Adrenal gland (tissue), 9 donors: ENCODE measurements at regions not wholly inside any gene's neighbourhood (a gene's known extent, or its start where the extent isn't known, plus 50 kb on each side); places are given as distances from the start of the nearest gene placed in this dataset.

ENCODE experiments used
- DNase-seq, 7 donors: peaks; one replicate each; pipeline ENCODE4 v3.0.0-alpha.2; 2019 to 2020
- H3K27ac ChIP-seq, 5 donors: fragments of 200-600 bp; sonication (generic) in 4 of 5; 1 replicate in 3 of 5; 2 replicates in 2 of 5; pipeline versions ENCODE4 v1.5.1 to v1.8.0; 2016 to 2020; ENCODE audit warnings: mild to moderate bottlenecking in 1 of 5
- H3K27me3 ChIP-seq: fragments of 200-600 bp; 2 replicates; pipeline ENCODE4 v1.8.0; 2021
- H3K36me3 ChIP-seq, 2 donors: fragments of 200-600 bp; replicated peaks in 1 of 2; 1 replicate in 1 of 2; 2 replicates in 1 of 2; pipeline versions ENCODE4 v1.5.1 to v1.8.0; 2018 to 2022
- H3K4me1 ChIP-seq, 2 donors: fragments of 200-600 bp; replicated peaks in 1 of 2; 1 replicate in 1 of 2; 2 replicates in 1 of 2; pipeline versions ENCODE4 v1.5.1 to v1.8.0; 2018 to 2021
- H3K4me3 ChIP-seq, 4 donors: fragments of 200-600 bp; sonication (generic) in 3 of 4; one replicate each; pipeline ENCODE4 v1.5.1; 2016 to 2018
- H3K9me3 ChIP-seq, 3 donors: fragments of 200-600 bp; sonication (generic) in 1 of 3; replicated peaks in 1 of 3; 1 replicate in 2 of 3; 2 replicates in 1 of 3; pipeline versions ENCODE4 v1.5.1 to v1.8.0; 2016 to 2021
- POLR2A ChIP-seq, 2 donors: fragments of 450-650 bp; IDR thresholded peaks; one replicate each; pipeline ENCODE4 v1.6.1; 2017; ENCODE audit warnings: antibody characterized with exemption in 2 of 2, mild to moderate bottlenecking in 2 of 2, moderate library complexity in 1 of 2
- WGBS, 4 donors: extraction: QIAGEN DNeasy Blood & Tissue Kit in 2 of 4; methylation state at CpG; one replicate each; pipeline versions ENCODE4 v1.1.5 to v1.1.7; 2013 to 2017; 5-methylcytosine and 5-hydroxymethylcytosine counted together
- intact Hi-C, 2 donors: fragments of 100-400 bp; cut with DNase I; formaldehyde crosslinking; loops; one replicate each; pipeline versions ENCODE4 v1.14.1 to v1.15.0; 2022 to 2023
- TF ChIP-seq, protein P1 (sequence below), 6 experiments: fragments of 450-650 bp in 4 of 6; fragments of 200-600 bp in 2 of 6; sonication (generic) in 1 of 6; IDR thresholded peaks; 1 replicate in 5 of 6; 2 replicates in 1 of 6; pipeline versions ENCODE4 v1.5.1 to v1.8.0; 2016 to 2021; ENCODE audit warnings: antibody characterized with exemption in 6 of 6, mild to moderate bottlenecking in 2 of 6, moderate library complexity in 1 of 6
- donor health status: healthy with polysubstance abuse.
- donor health status: Bipolar disorder and iron deficiency.
- donor health status: DM: yes; HTN: yes; CAD: no.
- donor health status: DM: no; HTN: no; CAD: no.
- donor health status: DM: no; HTN: no; CAD: no.

DNA sequence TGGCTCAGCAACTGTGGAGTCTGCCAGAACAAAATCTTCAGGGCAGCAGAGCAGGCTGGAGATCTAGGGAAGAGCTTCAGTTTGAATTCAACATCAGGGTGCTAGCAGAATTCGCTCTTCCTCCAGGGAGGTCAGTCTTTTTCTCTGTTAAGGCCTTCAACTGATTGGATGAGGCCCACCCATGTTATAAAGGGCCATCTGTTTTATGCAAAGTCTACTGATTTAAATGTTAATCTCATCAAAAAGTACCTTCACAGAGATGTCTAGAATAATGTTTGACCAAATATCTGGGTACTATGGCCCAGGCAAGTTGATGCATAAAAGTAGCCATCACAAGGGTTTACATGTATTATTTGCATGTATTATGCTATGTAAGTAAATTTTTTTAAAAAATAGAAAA lies 378.4 kb downstream of the BTG1 start:
- H3K27ac ChIP-seq, result no peak overlapping the region
- no peaks in the 10 kb centered on the region for H3K36me3 ChIP-seq
- no peaks in the 10 kb centered on the region for H3K27me3 ChIP-seq
- no peak for DNase-seq
- intact Hi-C loops, result no loop called here
- no peak for TF ChIP-seq POLR2A (IDR thresholded peaks at IDR 0.05)
- TF ChIP-seq, protein P1, sequence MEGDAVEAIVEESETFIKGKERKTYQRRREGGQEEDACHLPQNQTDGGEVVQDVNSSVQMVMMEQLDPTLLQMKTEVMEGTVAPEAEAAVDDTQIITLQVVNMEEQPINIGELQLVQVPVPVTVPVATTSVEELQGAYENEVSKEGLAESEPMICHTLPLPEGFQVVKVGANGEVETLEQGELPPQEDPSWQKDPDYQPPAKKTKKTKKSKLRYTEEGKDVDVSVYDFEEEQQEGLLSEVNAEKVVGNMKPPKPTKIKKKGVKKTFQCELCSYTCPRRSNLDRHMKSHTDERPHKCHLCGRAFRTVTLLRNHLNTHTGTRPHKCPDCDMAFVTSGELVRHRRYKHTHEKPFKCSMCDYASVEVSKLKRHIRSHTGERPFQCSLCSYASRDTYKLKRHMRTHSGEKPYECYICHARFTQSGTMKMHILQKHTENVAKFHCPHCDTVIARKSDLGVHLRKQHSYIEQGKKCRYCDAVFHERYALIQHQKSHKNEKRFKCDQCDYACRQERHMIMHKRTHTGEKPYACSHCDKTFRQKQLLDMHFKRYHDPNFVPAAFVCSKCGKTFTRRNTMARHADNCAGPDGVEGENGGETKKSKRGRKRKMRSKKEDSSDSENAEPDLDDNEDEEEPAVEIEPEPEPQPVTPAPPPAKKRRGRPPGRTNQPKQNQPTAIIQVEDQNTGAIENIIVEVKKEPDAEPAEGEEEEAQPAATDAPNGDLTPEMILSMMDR (IDR thresholded peaks at IDR 0.05), result no peak
- H3K4me3 ChIP-seq, result no peak overlapping the region
- peaks cover 0 to 4% of the 10 kb centered on the region in 2 donors for H3K4me1 ChIP-seq
- H3K9me3 ChIP-seq, result no peaks in the 10 kb centered on the region
- 75 to 93% (median 82%) methylated on average over 1 of the region's 1 CpG for WGBS, 4 donors

DNA sequence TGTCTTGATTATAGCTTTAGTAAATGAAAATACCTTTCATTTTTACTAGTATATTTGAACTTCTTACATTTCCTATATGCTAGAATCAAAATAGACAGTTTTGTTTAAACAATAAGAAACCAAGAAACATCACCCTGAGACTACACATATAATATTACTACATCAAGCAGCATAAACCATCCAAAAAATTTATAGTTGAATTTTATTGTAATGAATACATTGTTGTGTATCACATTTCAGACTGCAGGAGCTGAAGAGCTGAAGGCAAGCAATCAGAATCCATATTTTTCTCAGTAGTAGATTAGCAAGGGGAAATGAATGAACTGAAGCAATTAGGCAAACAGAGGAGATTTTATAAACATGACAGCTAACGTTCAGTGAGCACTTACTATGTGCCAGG lies 379.2 kb downstream of the BTG1 start:
- DNase-seq, result no peak
- H3K4me3 ChIP-seq, result no peak overlapping the region

DNA sequence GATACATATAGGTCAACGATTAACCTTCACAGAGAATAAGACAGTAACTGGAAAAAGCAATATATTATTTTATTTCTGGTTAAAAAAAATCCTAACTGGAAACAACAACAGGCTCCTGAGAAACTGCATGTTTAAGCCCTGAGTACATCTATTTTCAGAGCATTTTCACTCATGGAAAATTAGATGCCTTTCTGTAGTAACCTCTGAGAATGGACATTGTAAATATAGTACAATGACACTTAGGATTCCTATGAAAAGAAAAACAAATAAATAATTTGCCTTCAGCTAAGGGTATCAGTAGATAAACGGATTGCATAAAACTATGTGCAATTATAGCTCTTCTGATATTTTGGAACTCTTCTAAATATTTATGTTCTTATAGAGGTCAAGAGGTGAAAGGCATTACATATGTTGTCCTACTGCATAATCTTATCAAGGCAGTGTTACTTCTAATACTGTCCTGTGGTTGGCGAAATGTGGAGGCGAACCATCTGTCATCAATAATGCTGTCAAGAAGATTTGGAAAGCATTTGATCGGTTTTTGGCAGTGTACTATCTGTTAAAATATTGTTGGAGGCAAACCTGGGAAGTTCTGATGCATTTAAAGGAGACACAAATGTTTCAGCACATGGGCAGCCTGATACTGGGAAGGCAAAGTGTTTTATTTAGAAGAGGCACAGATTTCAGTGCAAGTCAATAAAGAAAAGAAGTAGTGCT lies 381.8 kb downstream of the BTG1 start:
- H3K36me3 ChIP-seq, result no peaks in the 10 kb centered on the region
- no peaks in the 10 kb centered on the region for H3K27me3 ChIP-seq
- H3K4me1 ChIP-seq, result peaks cover 0 to 4% of the 10 kb centered on the region in 2 donors
- no peaks in the 10 kb centered on the region for H3K9me3 ChIP-seq
- no peak overlapping the region for H3K27ac ChIP-seq
- no peak overlapping the region for H3K4me3 ChIP-seq
- intact Hi-C loops, result no loop called here
- DNase-seq, result no peak
- TF ChIP-seq POLR2A (IDR thresholded peaks at IDR 0.05), result no peak
- TF ChIP-seq, protein P1 (IDR thresholded peaks at IDR 0.05), result no peak
- 38 to 60% (median 54%) methylated on average over 5 of the region's 5 CpGs for WGBS, 4 donors

More for the DNA sequence above, 379.2 kb downstream of the BTG1 start:
- H3K27ac ChIP-seq, result no peak overlapping the region
- intact Hi-C loops, result no loop called here
- no peaks in the 10 kb centered on the region for H3K9me3 ChIP-seq
- H3K4me1 ChIP-seq, result peaks cover 0 to 4% of the 10 kb centered on the region in 2 donors
- TF ChIP-seq, protein P1 (IDR thresholded peaks at IDR 0.05), result no peak
- 48 to 63% (median 50%) methylated on average over 1 of the region's 1 CpG for WGBS, 4 donors
- H3K27me3 ChIP-seq, result no peaks in the 10 kb centered on the region
- no peaks in the 10 kb centered on the region for H3K36me3 ChIP-seq

DNA sequence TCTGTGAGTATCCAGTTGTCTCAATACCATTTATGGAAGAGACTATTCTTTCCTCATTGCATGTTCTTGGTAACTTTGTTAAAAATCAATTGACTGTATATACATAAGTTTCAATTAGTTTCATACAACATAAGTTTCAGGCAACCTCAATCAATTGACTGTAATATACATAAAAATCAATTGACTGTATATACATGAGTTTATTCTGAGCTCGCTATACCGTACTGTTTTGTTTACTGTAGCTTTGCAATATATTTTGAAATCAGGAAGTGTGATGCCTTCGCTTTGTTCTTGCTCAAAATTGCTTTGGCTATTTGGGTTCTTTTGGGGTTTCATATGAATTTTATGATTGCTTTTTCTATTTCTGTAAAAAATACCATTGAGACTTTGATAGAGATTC lies 392.0 kb downstream of the BTG1 start:
- 94 to 99% (median 97%) methylated on average over 3 of the region's 3 CpGs for WGBS, 4 donors
- Histone ChIP-seq H3K4me3 (no peak overlapping the region), H3K4me1 (no peaks in the 10 kb centered on the region), H3K27me3 (no peaks in the 10 kb centered on the region), H3K36me3 (no peaks in the 10 kb centered on the region), H3K9me3 (peaks cover 0 to 4% (median 0%) of the 10 kb centered on the region in 3 donors), H3K27ac (no peak overlapping the region)
- TF ChIP-seq, protein P1 (IDR thresholded peaks at IDR 0.05), result no peak
- TF ChIP-seq POLR2A (IDR thresholded peaks at IDR 0.05), result no peak
- no peak for DNase-seq
- intact Hi-C loops, result no loop called here
